Hepatocyte (in vitro differentiated cells): ENCODE measurements at regions not wholly inside any gene's neighbourhood (a gene's known extent, or its start where the extent isn't known, plus 50 kb on each side); places are given as distances from the start of the nearest gene placed in this dataset.

ENCODE experiments used
- DNase-seq: peaks from one replicate; pipeline ENCODE4 v3.0.0-alpha.2; 2016; ENCODE audit warnings: low spot score
- H2AFZ ChIP-seq: fragments of 200-600 bp; sonication (generic); 2 replicates; pipeline ENCODE4 v1.6.0; 2016; ENCODE audit warnings: antibody characterized with exemption, mild to moderate bottlenecking
- H3K27ac ChIP-seq: fragments of 200-600 bp; sonication (generic); 2 replicates; pipeline ENCODE4 v1.5.1; 2016; ENCODE audit warnings: mild to moderate bottlenecking
- H3K27me3 ChIP-seq: fragments of 200-600 bp; sonication (generic); 2 replicates; pipeline ENCODE4 v1.6.1; 2016
- H3K36me3 ChIP-seq: fragments of 200-600 bp; sonication (generic); replicated peaks from 2 replicates; pipeline ENCODE4 v1.5.1; 2016; ENCODE audit warnings: low read depth; ENCODE audit not compliant: insufficient read depth
- H3K4me1 ChIP-seq: fragments of 200-600 bp; sonication (generic); 2 replicates; pipeline ENCODE4 v1.5.1; 2016; ENCODE audit warnings: mild to moderate bottlenecking, moderate library complexity; ENCODE audit not compliant: insufficient read depth
- H3K4me2 ChIP-seq: fragments of 200-600 bp; sonication (generic); 2 replicates; pipeline ENCODE4 v1.6.0; 2016
- H3K4me3 ChIP-seq: fragments of 200-600 bp; sonication (generic); 2 replicates; pipeline ENCODE4 v1.5.1; 2016; ENCODE audit warnings: mild to moderate bottlenecking
- H3K79me2 ChIP-seq: fragments of 200-600 bp; sonication (generic); 2 replicates; pipeline ENCODE4 v1.6.0; 2017; ENCODE audit warnings: mild to moderate bottlenecking
- H3K9me2 ChIP-seq: fragments of 200-600 bp; sonication (generic); replicated peaks from 2 replicates; pipeline ENCODE4 v1.6.0; 2017; ENCODE audit warnings: mild to moderate bottlenecking; ENCODE audit not compliant: insufficient read depth
- H3K9me3 ChIP-seq: fragments of 200-600 bp; sonication (generic); 2 replicates; pipeline ENCODE4 v1.5.1; 2016; ENCODE audit warnings: low read depth, mild to moderate bottlenecking
- H4K20me1 ChIP-seq: fragments of 200-600 bp; sonication (generic); 2 replicates; pipeline ENCODE4 v1.6.0; 2016; ENCODE audit warnings: mild to moderate bottlenecking; ENCODE audit not compliant: insufficient read depth, poor library complexity, severe bottlenecking
- CTCF ChIP-seq: fragments of 200-600 bp; sonication (generic); IDR thresholded peaks from 2 replicates; pipeline ENCODE4 v1.5.1; 2016; ENCODE audit warnings: antibody characterized with exemption, mild to moderate bottlenecking; ENCODE audit not compliant: poor library complexity
- EZH2 ChIP-seq: fragments of 200-600 bp; sonication (generic); IDR thresholded peaks from 2 replicates; pipeline ENCODE4 v1.6.1; 2016; ENCODE audit warnings: antibody characterized with exemption, mild to moderate bottlenecking, borderline replicate concordance
- EZH2phosphoT487 ChIP-seq: fragments of 200-600 bp; sonication (generic); IDR thresholded peaks from one replicate; pipeline ENCODE4 v1.6.1; 2018; ENCODE audit warnings: antibody characterized with exemption, mild to moderate bottlenecking, low read depth, moderate library complexity; ENCODE audit not compliant: unreplicated experiment, severe bottlenecking
- WGBS: methylation state at CpG from one replicate; pipeline ENCODE4 v1.1.6; 2016; ENCODE audit warnings: low lambda C conversion rate; ENCODE audit errors: missing lambda C conversion rate; 5-methylcytosine and 5-hydroxymethylcytosine counted together

- H4K20me1 ChIP-seq: no peaks in the 10 kb centered on the region
- no peak overlapping the region for H3K27ac ChIP-seq
- no peak for TF ChIP-seq EZH2phosphoT487
- no peak for TF ChIP-seq EZH2
- TF ChIP-seq CTCF: no peak
- H3K9me2 ChIP-seq: no peaks in the 10 kb centered on the region
- no peak overlapping the region for H3K4me2 ChIP-seq
- no peaks in the 10 kb centered on the region for H3K27me3 ChIP-seq
- no peaks in the 10 kb centered on the region for H3K79me2 ChIP-seq
- WGBS: 100% methylated on average over 4 of the region's 4 CpGs
- DNase-seq: no peak
- no peak overlapping the region for H3K4me3 ChIP-seq
- H3K9me3 ChIP-seq: no peaks in the 10 kb centered on the region
- H2AFZ ChIP-seq: no peak overlapping the region
- H3K36me3 ChIP-seq: no peaks in the 10 kb centered on the region
- no peaks in the 10 kb centered on the region for H3K4me1 ChIP-seq
Observed at GRCh38 chr16:6157806-6158205, 1060.2 kb upstream of the EEF2KMT start.

- H3K79me2 ChIP-seq: no peaks in the 10 kb centered on the region
- H3K4me3 ChIP-seq: no peak overlapping the region
- H3K36me3 ChIP-seq: no peaks in the 10 kb centered on the region
- 92% methylated on average over 9 of the region's 9 CpGs for WGBS
- no peak overlapping the region for H3K27ac ChIP-seq
- no peaks in the 10 kb centered on the region for H3K9me3 ChIP-seq
- DNase-seq: no peak
- H3K4me1 ChIP-seq: no peaks in the 10 kb centered on the region
- H3K4me2 ChIP-seq: no peak overlapping the region
- TF ChIP-seq EZH2: no peak
- no peak for TF ChIP-seq CTCF
- TF ChIP-seq EZH2phosphoT487: no peak
- H2AFZ ChIP-seq: no peak overlapping the region
- H3K9me2 ChIP-seq: no peaks in the 10 kb centered on the region
- no peaks in the 10 kb centered on the region for H4K20me1 ChIP-seq
- no peaks in the 10 kb centered on the region for H3K27me3 ChIP-seq
Observed at GRCh38 chr16:6155271-6155670, 1057.7 kb upstream of the EEF2KMT start.

- Histone ChIP-seq H3K9me3 (no peaks in the 10 kb centered on the region), H3K79me2 (no peaks in the 10 kb centered on the region), H3K4me2 (no peak overlapping the region), H3K27me3 (no peaks in the 10 kb centered on the region), H2AFZ (no peak overlapping the region), H3K4me1 (no peaks in the 10 kb centered on the region), H3K27ac (no peak overlapping the region), H3K4me3 (no peak overlapping the region), H3K36me3 (no peaks in the 10 kb centered on the region), H3K9me2 (no peaks in the 10 kb centered on the region), H4K20me1 (no peaks in the 10 kb centered on the region)
- no peak for DNase-seq
- TF ChIP-seq EZH2 (no peak), EZH2phosphoT487 (no peak), CTCF (no peak)
- WGBS: 95% methylated on average over 5 of the region's 5 CpGs
Observed at GRCh38 chr16:6153901-6154300, 1056.3 kb upstream of the EEF2KMT start.

GRCh38 chr16:6149031-6149430 lies 1051.4 kb upstream of the EEF2KMT start:
- Histone ChIP-seq H2AFZ (no peak overlapping the region), H3K9me3 (no peaks in the 10 kb centered on the region), H3K4me2 (no peak overlapping the region), H3K4me1 (no peaks in the 10 kb centered on the region), H3K27me3 (no peaks in the 10 kb centered on the region), H3K27ac (no peak overlapping the region), H4K20me1 (no peaks in the 10 kb centered on the region), H3K36me3 (no peaks in the 10 kb centered on the region), H3K79me2 (no peaks in the 10 kb centered on the region), H3K9me2 (no peaks in the 10 kb centered on the region), H3K4me3 (no peak overlapping the region)
- TF ChIP-seq EZH2phosphoT487 (no peak), CTCF (no peak), EZH2 (no peak)
- no peak for DNase-seq
- WGBS: 90% methylated on average over 10 of the region's 10 CpGs
